ENCODE measurements at regions not wholly inside any gene's neighbourhood (a gene's known extent, or its start where the extent isn't known, plus 50 kb on each side); places are given as distances from the start of the nearest gene placed in this dataset.

DNA sequence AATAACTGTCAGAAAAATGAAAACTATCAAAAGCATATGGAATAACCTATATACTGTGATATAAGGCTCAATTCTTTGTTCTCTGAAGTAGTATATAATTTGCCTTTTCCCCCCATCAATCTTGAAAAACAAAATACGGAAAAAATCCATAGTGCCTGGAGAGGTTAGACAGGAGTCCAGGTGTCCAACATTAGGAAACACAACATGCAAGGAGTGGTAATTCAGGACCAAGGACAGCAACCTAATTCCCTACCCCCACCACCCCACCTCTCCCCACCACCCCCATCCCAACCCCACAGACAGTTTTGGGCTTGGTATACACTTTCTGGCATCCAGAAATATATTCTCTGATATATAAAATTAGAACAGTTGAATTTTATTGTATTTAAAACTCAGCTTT lies 55.1 kb upstream of the SLC25A26 start:
- no peak for DNase-seq

DNA sequence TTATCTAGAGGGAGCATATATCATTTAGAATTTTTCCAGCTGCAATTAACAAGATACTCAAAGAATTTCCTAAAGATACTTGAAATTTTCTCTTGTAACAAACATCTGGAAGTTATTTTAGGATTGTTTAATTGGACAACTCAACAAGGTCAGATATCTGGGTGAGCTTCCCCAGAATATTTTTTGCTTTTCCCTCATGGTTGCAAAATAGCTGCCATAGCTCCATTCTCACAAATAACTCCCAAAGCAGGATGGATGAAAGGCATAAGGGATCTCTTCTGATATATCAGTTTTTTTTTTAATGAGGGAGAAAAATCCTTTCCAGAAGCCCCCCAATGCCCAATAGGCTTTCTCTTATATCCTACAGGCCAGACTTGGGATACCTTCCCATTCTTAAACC lies 56.6 kb upstream of the SLC25A26 start:
- no peak for DNase-seq

DNA sequence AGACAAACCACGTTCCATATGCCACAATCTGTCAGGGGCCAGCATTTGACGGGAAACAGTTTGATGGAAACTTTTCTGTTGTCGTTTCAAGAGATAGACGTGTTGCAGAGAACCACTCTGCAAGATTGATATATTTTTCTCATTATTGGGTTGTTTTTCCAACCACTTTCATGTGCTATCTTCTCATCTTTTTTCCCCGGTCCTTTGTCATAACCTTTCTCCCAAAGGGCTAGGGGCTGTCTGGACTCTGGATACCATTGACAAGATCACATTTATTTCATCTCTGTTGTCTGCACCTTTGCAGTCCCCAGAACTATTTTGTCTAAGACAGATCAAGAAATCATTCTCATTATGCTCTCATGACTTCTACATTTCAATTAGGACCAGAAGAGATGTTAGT lies 57.6 kb upstream of the SLC25A26 start:
- no peak for DNase-seq

DNA sequence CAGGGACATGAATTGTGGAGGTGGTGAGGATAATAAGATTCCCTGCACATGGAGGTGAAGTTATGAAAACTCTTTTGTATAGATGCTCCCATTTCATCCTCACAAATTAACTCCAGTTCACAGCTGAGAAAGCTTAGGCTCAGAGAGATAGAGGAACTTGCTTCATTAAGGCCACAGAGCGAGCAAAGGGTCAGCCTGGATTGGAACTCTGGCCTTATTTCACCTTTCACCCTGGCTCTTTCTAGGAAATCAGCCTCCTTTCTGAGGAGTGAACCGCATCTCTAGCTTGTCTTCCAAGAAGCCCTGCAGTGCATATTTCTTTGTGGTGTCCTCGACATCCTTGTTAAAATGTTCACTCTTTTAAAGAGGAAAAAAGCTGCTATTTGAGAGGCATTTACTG lies 58.0 kb upstream of the SLC25A26 start:
- no peak for DNase-seq

DNA sequence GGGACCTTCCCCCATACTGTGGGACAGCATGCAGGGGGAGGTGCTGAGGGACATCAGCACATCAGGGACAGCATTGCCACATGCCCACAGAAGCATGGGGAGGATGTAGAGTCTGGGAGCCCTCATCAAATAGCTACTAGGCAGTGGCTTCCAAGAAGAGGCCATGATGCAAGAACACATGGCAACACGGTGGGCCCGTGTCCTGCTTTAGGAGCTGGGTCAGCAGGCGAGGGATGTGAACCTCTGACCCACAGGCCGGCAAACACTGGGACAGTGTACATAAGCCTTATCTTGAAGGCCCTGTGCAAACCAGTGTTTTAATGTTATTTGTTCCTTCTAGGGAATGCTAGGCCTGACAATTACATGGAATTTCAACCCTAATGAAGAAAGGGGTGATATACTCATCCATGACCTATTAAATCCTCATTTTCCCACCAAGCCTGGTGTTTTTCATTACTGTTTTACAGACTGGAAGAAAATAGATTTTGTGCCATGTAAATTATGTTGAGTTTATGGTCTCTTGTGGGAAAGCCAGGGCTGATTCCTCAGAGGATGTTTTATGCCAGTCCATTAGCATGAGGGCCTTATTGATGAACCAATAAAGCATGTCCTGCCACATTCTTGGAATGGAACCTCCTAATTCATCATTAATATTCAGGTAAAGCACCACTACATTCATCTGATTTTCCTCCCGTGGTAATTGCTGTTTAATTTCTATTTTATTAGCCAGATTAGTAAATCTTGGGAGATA lies 61.7 kb upstream of the SLC25A26 start:
- no peak for DNase-seq

DNA sequence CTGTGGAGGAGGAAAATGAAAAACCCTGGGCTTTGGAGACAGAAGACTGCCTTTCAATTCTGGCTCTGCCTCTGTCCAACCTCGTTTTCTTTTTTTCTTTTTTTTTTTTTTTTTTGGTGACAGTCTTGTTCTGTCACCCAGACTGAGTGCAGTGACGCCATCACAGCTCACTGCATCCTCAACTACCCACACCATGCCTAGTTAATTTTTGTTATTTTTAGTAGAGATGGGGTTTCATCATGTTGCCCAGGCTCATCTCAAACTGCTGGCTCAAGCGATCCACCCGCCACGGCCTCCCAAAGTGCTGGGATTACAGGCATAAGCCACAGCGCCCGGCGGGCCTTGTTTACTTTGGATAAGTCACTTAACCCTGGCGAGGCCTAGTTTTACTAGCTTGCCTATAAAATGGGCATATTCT lies 66.3 kb upstream of the SLC25A26 start:
- no peak for DNase-seq

DNA sequence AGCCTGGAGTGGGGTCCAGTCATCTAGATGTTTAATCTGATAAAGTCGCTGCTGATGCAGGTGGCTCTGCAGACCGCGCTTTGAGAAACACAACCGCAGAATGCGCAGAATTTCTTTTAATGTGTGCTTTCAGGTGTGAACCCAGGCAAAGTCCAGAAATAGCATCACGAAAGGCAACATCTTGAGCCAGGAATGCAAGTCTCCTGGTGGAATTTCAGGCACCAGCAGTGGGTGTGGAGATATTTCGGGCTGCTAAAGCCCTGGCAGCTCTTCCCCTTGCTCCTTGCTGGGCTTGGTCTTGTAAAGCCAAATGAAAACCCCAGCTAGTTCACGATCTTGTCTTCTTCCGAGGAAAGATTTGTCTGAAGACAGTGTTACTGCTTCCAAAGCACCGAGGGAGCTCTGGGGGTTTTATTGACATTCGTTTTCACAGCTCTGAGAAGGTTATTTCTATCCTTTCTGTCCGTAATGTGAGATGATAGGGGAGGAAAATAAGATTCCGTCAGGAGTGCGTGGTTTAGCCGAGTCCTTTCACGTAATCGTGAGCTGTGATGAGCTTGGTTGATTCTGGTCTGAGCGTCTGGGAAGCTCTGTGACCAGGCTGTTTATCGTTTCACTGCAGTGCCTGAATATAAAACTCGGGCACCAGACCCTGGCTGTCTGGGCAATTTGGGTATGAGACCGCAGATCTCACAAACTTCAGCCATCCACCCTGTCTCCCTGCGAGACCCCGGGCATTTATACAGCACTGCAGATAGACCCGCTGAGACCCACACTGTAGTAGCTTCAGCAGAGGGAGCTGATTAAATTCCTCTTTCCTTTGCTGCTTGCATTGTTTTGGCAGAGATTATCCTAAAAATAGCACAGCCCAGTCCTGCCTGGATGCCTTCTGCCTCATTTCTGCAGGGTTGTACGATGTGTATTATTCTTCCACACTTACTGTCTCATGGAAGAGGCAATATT lies 67.0 kb upstream of the SLC25A26 start:
- no peak for DNase-seq

DNA sequence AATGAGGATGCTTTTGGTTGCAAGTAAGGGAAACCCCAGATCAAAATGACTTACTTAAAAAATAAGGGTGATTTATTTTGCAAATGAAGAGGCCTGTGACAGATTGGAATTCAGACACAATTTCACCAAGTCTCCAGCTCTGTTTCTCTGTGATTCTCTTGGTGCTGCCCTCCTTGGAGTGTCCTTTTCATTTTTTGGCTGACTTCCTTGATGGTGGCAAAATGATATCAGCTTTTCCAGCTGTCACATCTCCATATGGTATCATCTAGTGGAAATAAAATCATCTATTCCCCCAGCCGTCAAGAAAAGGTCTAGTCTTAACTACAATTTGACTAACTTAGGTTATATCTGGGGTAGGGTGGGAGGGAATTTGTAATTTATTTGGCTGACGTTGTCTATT lies 68.5 kb upstream of the SLC25A26 start:
- DNase-seq = no peak

DNA sequence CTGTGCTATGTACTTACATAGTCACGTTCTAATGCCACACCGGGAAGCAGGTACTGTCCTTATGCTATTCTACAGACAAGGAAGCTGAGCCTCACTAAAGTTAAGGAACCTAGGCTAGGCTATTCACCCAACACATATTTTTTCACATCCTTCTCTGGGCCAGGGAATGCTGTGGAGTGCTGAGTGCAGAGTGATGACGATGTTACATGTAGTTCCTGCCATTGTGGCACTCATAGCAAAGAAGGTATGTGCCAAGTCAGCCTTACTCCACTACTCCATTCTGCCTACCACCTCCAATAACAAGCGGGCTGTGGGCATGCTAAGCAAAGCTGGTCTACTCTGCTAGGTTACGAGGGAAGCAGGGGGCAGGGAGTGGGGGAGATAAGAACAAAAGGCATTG lies 69.8 kb upstream of the SLC25A26 start:
- DNase-seq = no peak

DNA sequence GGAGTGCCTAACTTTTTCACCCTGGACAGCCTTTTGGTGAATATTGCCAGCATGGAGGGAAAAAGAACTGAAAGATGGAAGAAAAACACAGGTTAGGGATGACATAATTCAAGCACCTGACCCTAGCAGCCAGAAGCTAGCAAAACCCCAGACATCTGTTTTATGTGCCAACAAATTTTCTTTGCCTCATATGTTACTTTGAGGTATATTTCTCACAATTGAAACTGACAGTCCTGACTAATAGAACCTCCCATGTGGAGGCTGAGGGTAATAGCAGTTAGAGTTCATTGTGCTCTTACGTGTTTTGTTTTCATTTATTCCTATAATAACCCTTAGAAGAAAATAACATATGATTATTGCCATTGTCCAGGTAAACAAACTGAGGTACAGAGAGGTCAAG lies 71.5 kb upstream of the SLC25A26 start:
- no peak for DNase-seq

DNA sequence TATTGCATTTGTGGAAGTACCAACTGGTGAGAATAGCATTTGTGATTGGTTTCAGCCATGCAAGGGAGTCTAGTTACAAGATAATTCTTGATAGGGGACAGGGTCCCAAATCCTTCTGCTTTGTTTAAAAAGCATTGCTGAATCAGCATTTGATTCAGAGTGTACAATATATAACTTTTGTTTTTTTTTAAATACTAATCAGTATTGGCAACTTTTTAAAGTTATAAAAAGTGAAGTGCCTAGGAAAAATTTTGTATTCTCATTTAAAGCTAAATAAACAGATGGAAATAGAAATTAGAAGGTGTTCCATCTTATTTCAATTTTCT lies 75.4 kb upstream of the SLC25A26 start:
- no peak for DNase-seq

DNA sequence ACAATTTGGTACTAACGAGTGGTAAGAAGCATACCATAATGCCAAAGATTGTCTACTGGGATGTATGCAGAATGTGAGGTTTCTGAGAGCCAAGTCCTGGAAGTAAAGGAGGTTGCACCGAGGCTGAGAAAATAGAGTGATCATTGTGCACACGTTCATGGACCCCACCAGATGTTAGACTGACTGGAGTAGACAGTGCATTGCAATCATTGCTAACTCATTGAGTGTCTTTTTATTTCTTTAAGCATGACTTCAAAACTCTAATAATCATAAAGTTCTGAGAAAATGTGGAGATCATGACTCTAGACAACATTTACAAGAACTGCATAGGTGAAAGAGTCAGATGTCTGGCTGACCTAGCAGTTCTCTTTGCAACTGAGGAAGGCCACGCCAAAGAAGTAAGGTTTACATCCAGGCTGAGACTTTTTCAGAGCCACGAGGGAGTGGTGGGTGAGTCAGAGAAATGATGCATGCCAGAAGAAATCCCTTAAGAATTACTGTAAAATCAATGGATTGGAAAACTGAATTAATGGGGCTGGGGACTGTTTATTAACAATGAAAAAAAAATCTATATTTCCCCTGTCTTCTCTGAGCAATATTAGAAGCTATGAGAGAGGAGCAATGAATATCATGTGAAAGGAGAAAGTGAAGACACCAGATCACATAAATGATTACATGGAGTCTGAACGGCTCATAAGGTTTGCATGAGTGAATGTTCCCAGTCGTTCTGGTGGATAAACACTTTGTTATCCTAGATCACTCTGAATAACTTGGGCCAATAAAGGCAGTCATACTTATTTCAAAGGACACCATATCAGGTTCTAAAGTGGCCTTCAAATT lies 76.0 kb upstream of the SLC25A26 start:
- no peak for DNase-seq

DNA sequence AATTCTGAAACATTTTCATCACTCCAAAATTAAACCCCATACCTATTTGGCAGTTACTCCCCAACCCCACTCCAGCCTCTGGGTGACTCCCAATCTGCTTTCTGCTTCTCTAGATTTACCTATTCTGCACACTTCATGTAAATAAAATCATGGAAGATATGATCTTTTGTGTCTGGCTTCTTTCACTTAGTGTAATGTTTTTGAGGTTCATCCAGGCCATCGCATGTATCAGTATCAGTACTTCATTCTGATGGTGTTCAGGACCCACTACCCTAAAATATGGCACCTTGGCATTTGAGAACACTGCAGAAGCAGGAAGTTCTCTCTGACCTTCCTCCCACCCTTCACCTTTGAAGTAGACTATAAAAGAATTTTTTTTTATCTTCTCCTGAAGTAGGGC lies 78.7 kb upstream of the SLC25A26 start:
- no peak for DNase-seq

DNA sequence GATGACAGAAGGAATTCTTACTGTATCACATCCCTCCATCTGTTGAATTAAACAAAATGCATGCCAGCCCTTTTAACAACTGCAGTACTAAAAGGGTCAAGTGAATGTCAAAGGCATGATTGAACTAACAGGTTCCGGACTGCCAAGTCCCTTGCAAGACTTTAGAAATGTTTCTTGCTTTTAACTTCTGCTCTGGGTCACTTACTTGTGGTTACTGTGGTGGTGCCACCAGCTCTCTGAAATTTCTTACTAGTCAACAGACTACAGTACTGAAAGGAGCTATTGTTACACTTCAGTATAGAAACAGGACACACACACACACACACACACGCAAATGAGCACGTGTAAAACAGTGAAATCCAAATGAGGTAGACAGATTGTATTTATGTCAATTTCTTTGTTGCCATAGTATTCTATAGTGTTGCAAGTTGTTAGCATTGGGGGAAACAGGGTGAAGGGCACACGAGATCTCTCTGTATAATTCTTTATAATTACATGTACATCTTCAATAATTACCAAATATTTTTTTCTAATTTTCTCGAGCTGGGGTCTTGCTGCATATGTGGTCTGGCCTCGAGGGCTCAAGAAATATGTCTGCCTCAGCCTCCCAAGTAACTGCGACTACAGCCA lies 79.9 kb upstream of the SLC25A26 start:
- no peak for DNase-seq

DNA sequence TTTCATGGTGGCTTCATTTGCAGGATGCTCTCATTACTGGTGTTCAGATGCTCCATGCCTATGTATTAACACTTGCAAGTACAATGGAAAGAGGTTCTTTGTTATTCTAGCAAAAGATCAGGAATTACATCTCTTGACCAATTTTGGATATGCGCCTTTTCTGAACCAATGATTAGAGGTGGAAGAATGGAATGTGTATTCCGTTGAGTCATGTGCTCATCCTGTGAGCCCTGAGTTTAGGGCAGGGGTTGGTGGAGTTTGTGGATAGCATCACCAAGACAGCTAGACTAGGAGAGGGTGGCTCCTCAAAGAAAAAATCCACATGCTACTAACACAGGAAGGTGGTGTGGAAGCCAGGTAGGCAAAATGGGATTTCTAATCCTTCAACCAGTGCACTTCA lies 80.7 kb upstream of the SLC25A26 start:
- DNase-seq = no peak

DNA sequence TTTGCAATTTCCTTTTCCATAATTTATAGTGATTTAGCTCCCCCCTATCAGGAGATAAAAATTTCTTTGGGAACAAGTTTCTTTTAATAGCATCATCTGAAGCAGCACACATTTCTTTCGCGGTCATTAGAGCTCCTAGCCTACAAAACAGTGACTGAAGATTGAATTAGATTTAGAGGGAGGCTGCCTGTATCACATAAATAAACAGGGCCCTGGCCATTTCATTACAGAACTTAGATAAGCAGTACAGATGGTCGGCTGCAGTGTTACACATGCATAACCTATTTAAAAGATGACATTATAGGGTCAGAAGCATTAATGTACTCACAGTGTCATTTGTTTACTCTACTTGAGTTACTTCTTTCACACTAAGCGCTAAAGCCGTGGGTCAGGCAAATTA lies 81.4 kb upstream of the SLC25A26 start:
- no peak for DNase-seq

DNA sequence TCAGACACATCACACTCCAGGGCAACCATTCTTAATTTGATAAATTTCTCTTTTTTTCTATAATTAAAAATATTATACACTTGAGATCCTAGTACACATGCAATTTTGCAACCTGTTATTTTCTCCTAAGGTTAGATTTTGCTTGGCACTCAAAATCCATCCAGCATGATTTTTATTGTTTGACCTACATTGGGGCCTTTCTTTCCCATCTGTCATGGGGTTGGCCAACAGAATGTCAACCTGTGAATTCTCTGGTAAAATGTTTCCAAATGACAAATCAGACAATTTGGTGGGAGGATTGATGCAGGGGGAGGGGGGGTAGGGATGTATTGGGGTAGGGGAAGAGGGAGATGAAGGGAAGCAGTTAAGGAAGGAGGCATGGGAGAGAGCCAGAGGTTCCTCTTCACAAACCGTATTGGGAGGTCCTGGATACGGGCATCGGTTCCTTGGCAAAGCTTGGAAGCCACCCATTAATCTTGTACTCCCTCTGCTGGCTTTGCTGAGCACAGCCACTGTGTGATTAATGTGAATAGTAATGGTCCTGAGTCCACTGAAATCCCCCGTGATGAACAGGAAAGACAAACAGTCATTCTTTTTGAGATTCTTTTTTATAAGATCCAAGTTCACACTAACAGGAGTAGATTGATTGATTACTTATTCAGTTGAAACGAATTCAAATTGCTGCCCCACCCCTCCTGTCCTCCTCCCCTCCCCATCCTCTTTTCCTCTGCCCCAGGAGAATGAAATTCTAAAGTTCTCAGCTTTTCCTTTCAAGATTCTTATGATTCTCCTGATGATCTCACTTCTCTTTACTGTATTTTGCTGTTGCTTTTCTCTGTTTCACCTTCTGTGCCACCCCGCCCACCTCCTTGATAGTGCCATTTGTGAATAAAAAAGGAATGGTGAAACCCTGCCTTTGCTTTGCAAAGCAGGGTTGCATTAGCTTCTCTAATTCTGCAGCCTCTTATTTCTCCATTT lies 82.2 kb upstream of the SLC25A26 start:
- DNase-seq = peak; percentile 20

DNA sequence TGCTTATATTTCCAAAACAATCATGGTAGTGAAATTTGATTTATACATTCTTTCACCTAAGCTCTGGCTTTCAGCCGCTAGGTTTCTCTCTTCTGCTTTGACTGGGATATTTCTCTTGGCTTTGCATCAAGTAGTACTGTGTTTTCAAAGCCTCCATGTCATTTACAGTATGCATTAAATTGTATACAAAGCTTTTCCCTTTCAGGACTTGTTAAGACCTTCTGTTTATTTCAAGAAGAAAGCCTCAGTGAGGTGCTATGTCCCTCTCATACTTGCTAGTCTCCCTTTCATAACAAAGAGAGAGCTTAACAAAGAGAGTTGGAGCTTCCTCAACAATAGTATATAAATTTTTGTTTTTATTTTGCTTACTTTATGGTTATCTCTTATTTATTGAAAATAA lies 84.2 kb upstream of the SLC25A26 start:
- no peak for DNase-seq

DNA sequence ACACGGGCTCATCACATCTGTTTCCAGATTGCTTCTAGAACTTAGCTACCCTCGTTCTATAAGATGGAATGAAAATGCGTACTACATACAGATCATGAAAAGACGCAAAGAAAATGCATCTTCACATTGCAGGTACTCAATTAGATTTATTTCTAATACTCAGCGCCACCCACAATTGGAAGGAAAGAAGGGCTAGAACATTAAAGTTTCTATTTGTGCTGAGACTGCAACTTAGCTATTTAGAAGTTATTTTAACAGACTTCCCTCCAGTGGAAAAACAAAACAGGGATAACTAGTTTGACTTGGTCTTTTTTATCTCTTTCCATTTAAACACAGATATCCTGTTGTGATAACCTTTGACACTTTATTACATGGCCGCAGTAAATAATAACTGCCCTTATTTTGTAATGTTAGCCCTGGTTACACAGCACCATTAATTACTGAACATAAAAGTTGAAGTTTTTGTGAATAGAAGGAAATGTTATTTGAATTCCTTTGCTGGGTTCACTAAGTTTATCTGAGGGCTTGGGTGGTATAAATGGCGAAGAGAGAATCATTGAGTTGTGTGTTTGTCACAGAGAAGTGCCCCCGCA lies 86.9 kb upstream of the SLC25A26 start:
- DNase-seq = no peak

DNA sequence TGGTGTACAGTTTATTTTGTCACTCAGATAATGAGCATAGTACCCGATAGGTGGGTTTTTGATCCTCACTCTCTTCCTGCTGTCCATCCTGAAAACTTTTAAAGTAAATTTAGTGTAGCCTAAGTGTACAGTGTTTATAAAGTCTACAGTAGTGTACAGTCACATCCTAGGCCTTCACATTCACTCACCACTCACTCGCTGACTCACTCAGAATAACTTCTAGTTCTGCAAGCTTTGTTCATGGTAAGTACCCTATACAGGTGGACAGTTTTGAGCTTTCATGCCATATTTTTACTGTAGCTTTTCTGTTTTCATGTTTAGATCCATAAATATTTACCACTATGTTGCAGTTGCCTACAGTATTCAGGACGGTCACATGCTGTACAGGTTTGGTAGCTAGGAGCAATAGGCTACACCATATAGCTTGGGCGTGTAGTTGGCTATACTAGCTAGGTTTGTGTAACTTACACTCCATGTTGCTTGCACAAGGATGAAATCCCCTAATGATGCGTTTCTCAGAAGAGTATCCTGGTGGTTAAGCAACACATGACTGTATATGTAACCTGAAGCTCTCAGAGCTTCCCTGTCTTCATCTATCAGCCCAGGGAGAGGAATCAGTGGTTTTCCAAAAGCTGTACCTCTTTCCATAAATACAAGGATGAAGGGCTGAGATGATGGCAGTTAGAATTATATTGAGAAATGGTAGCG lies 87.6 kb upstream of the SLC25A26 start:
- peak; percentile 53 for DNase-seq

DNA sequence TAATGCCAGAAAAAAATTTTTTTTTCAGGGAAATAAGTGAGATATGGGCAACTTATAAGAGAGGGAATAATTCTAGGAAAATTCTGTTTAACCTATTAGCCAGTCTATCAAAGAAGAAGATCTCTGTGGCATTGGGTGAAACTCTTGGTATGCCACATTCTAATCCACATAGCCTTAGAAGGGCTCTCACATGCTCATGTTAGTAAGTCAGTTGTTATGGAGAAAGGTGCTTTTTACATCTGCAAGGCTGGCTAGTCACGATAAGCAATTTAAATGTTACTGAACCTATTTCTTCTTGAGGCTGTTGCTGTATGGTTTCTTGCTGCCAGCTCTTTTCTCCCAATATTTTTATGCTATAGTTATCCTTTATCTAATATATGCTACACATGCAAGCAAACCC lies 89.9 kb upstream of the MAGI1 start:
- DNase-seq = no peak

Data from NCI-H226 (cell line).